Right ventricle myocardium superior (tissue), 1 donor: ENCODE measurements at regions not wholly inside any gene's neighbourhood (a gene's known extent, or its start where the extent isn't known, plus 50 kb on each side); places are given as distances from the start of the nearest gene placed in this dataset.
"Not testable (repeated sequence)": the region's sequence is repeated elsewhere in the genome, so short reads cannot be mapped to it uniquely, and the experiment has no call there.

Experiments
- ATAC-seq: fragments of 200-7000 bp; cut with Tn5 transposase; one replicate; pipeline ENCODE4 v1.9.1; 2020; ENCODE audit warnings: mild to moderate bottlenecking; ENCODE audit not compliant: poor library complexity
- DNase-seq: peaks from one replicate; pipeline ENCODE4 v3.0.0-alpha.2; 2020
- intact Hi-C: fragments of 100-400 bp; cut with DNase I; formaldehyde crosslinking; loops from one replicate; pipeline ENCODE4 v1.11.2; 2022
- donor health status: DM: no; HTN: yes; CAD: no; lungs with severe emphysema.

GRCh38 chr15:92800416-92801055 lies 99.6 kb upstream of the CHD2 start:
- DNase-seq, ATAC-seq, intact Hi-C loops: not testable (repeated sequence)

- intact Hi-C loops, ATAC-seq, DNase-seq: not testable (repeated sequence)
These were observed 98.9 kb upstream of the CHD2 start for GRCh38 chr15:92801056-92801773.

- intact Hi-C loops, result no loop called here
- DNase-seq (peak; percentile 79), ATAC-seq (no peak)
These were observed 98.2 kb upstream of the CHD2 start for GRCh38 chr15:92801774-92802464.

- no peak for DNase-seq
- intact Hi-C loops, result no loop called here
- ATAC-seq, result no peak
These were observed 96.6 kb upstream of the CHD2 start for GRCh38 chr15:92803536-92803851.

GRCh38 chr15:92803852-92804609 lies 96.1 kb upstream of the CHD2 start:
- DNase-seq (peak; percentile 77), ATAC-seq (peak; percentile 75)
- intact Hi-C loops, result no loop called here

GRCh38 chr15:92804610-92804936 lies 95.6 kb upstream of the CHD2 start:
- DNase-seq, intact Hi-C loops, ATAC-seq: not testable (repeated sequence)

- DNase-seq (no peak), ATAC-seq (no peak)
- intact Hi-C loops, result no loop called here
These were observed 94.9 kb upstream of the CHD2 start for GRCh38 chr15:92805080-92805690.

GRCh38 chr15:92806171-92806570 lies 94.0 kb upstream of the CHD2 start:
- DNase-seq, ATAC-seq, intact Hi-C loops: not testable (repeated sequence)

- no peak for DNase-seq
- ATAC-seq, result no peak
- intact Hi-C loops, result no loop called here
These were observed 93.4 kb upstream of the CHD2 start for GRCh38 chr15:92806763-92807162.

- intact Hi-C loops, result loop anchor here (2.0 kb wide), 2 partner anchors 75 to 111 kb away; no protein-coding TSS in a partner anchor
- DNase-seq (no peak), ATAC-seq (no peak)
These were observed 92.1 kb upstream of the CHD2 start for GRCh38 chr15:92807971-92808571.

GRCh38 chr15:92808598-92809063 lies 91.5 kb upstream of the CHD2 start:
- DNase-seq, result no peak
- ATAC-seq, result peak; percentile 15
- intact Hi-C loops, result loop anchor here (2.0 kb wide), 2 partner anchors 74 to 110 kb away; no protein-coding TSS in a partner anchor

GRCh38 chr15:92809064-92809879 lies 90.9 kb upstream of the CHD2 start:
- DNase-seq (peak; percentile 99), ATAC-seq (peak; percentile 89)
- intact Hi-C loops, result loop anchor here (2.0 kb wide), 2 partner anchors 74 to 110 kb away; no protein-coding TSS in a partner anchor

- DNase-seq, result peak; percentile 55
- intact Hi-C loops, result loop anchor here (2.0 kb wide), 2 partner anchors 73 to 109 kb away; no protein-coding TSS in a partner anchor
- ATAC-seq, result peak; percentile 25
These were observed 90.2 kb upstream of the CHD2 start for GRCh38 chr15:92809880-92810361.

GRCh38 chr15:92810418-92811138 lies 89.5 kb upstream of the CHD2 start:
- intact Hi-C loops, result no loop called here
- DNase-seq (peak; percentile 90), ATAC-seq (peak; percentile 33)

- no peak for ATAC-seq
- no peak for DNase-seq
- intact Hi-C loops, result no loop called here
These were observed 88.8 kb upstream of the CHD2 start for GRCh38 chr15:92811148-92811913.

GRCh38 chr15:92812271-92812670 lies 87.9 kb upstream of the CHD2 start:
- ATAC-seq (no peak), DNase-seq (no peak)
- intact Hi-C loops, result no loop called here
